B cell (primary cell): ENCODE measurements at regions not wholly inside any gene's neighbourhood (a gene's known extent, or its start where the extent isn't known, plus 50 kb on each side); places are given as distances from the start of the nearest gene placed in this dataset.

Experiments
- ATAC-seq: fragments of 200-7000 bp; cut with Tn5 transposase; one replicate; pipeline ENCODE4 v1.10.0; 2021; ENCODE audit warnings: low read depth, mild to moderate bottlenecking, moderate number of reproducible peaks, moderate library complexity
- CTCF ChIA-PET: fragments of 350-600 bp; sonication (Branson Sonifier 250); formaldehyde crosslinking; loops from one replicate; lab custom pipeline; 2021; ENCODE audit warnings: antibody characterized with exemption, inconsistent platforms; lab: Charles Lee
- POLR2A ChIA-PET: fragments of 350-600 bp; sonication (Branson Sonifier 250); formaldehyde crosslinking; loops from one replicate; lab custom pipeline; 2021; ENCODE audit warnings: antibody characterized with exemption; lab: Charles Lee
- DNase-seq: peaks from one replicate; pipeline ENCODE4 v3.0.0; 2013
- H2AFZ ChIP-seq: 2 replicates; pipeline ENCODE4 v1.6.1; 2012; ENCODE audit warnings: mild to moderate bottlenecking, low read depth, low read length; ENCODE audit not compliant: insufficient read depth, poor library complexity, severe bottlenecking
- H3K27ac ChIP-seq, 2 donors: 1 replicate in 1 of 2; 2 replicates in 1 of 2; pipeline ENCODE4 v1.5.1; 2012 to 2013; ENCODE audit warnings: low read length in 2 of 2, mild to moderate bottlenecking in 2 of 2, moderate library complexity in 1 of 2
- H3K27me3 ChIP-seq, 4 experiments: fragments of 200-600 bp in 1 of 4; sonication (generic) in 1 of 4; replicated peaks in 1 of 4; 1 replicate in 2 of 4; 2 replicates in 2 of 4; pipeline versions ENCODE4 v1.6.1 to v1.7.0; 2013 to 2016; ENCODE audit warnings: low read length in 3 of 4, mild to moderate bottlenecking in 2 of 4, mixed read lengths in 1 of 4, moderate library complexity in 1 of 4; ENCODE audit not compliant: insufficient read depth in 4 of 4, control insufficient read depth in 3 of 4; ENCODE audit errors: control extremely low read depth in 1 of 4
- H3K36me3 ChIP-seq, 2 experiments: replicated peaks in 1 of 2; 1 replicate in 1 of 2; 2 replicates in 1 of 2; pipeline versions ENCODE4 v1.6.1 to v1.7.1; 2013; ENCODE audit warnings: low read length in 1 of 2; ENCODE audit not compliant: insufficient read depth in 2 of 2, control insufficient read depth in 1 of 2; ENCODE audit errors: control extremely low read depth in 1 of 2, extremely low read depth in 1 of 2
- H3K4me1 ChIP-seq, 2 donors: fragments of 200-600 bp in 1 of 2; sonication (generic) in 1 of 2; 1 replicate in 1 of 2; 2 replicates in 1 of 2; pipeline versions ENCODE4 v1.5.1 to v1.6.1; 2013 to 2017; ENCODE audit warnings: low read length in 2 of 2; ENCODE audit not compliant: control insufficient read depth in 2 of 2, insufficient read depth in 2 of 2
- H3K4me2 ChIP-seq: replicated peaks from 2 replicates; pipeline ENCODE3; 2012; ENCODE audit warnings: mild to moderate bottlenecking, low read depth, low read length; ENCODE audit not compliant: poor library complexity, severe bottlenecking
- H3K4me3 ChIP-seq, 5 experiments: fragments of 200-600 bp in 1 of 5; sonication (generic) in 1 of 5; 1 replicate in 3 of 5; 2 replicates in 2 of 5; pipeline versions ENCODE4 v1.5.1 to v1.7.0; 2011 to 2016; ENCODE audit warnings: low read length in 4 of 5, mild to moderate bottlenecking in 4 of 5, low read depth in 2 of 5, control low read depth in 1 of 5, moderate library complexity in 1 of 5; ENCODE audit not compliant: insufficient read depth in 1 of 5; ENCODE audit errors: control extremely low read depth in 1 of 5, extremely low read depth in 1 of 5
- H3K79me2 ChIP-seq: fragments of 200-600 bp; sonication (generic); one replicate; pipeline ENCODE4 v1.6.0; 2016; ENCODE audit warnings: low read length; ENCODE audit not compliant: control insufficient read depth, insufficient read depth
- H3K9ac ChIP-seq: fragments of 200-600 bp; sonication (generic); 2 replicates; pipeline ENCODE4 v1.6.1; 2017; ENCODE audit warnings: mild to moderate bottlenecking, low read length, moderate library complexity
- H3K9me3 ChIP-seq, 3 donors: one replicate each; pipeline versions ENCODE4 v1.6.1 to v1.7.1; 2013; ENCODE audit warnings: low read length in 2 of 3; ENCODE audit not compliant: control insufficient read depth in 2 of 3, insufficient read depth in 1 of 3; ENCODE audit errors: control extremely low read depth in 1 of 3
- H4K20me1 ChIP-seq: 2 replicates; pipeline ENCODE4 v1.6.0; 2012; ENCODE audit warnings: mild to moderate bottlenecking, low read length; ENCODE audit not compliant: insufficient read depth, control insufficient read depth, poor library complexity, severe bottlenecking
- H3K27ac Mint-ChIP-seq: one replicate; pipeline ENCODE4 v1.8.0; 2021; ENCODE audit warnings: mixed read lengths
- H3K27me3 Mint-ChIP-seq: one replicate; pipeline ENCODE4 v1.8.0; 2021; ENCODE audit warnings: mixed read lengths
- H3K4me1 Mint-ChIP-seq: one replicate; pipeline ENCODE4 v1.8.0; 2021; ENCODE audit warnings: mixed read lengths
- H3K4me3 Mint-ChIP-seq: one replicate; pipeline ENCODE4 v1.8.0; 2021; ENCODE audit warnings: mixed read lengths
- H3K9me3 Mint-ChIP-seq: one replicate; pipeline ENCODE4 v1.8.0; 2022; ENCODE audit warnings: mixed read lengths; ENCODE audit not compliant: insufficient read depth
- EZH2 ChIP-seq: IDR thresholded peaks from 2 replicates; pipeline ENCODE4 v1.6.1; 2012; ENCODE audit warnings: borderline replicate concordance, low read depth, mild to moderate bottlenecking, moderate library complexity, low read length; ENCODE audit not compliant: insufficient read depth, poor library complexity, severe bottlenecking
- WGBS: methylation state at CpG from one replicate; pipeline ENCODE4 v1.1.5; 2013; ENCODE audit warnings: missing lambda C conversion rate; ENCODE audit not compliant: insufficient coverage; 5-methylcytosine and 5-hydroxymethylcytosine counted together
- intact Hi-C: fragments of 100-400 bp; cut with micrococcal nuclease; formaldehyde crosslinking; loops from one replicate; pipeline ENCODE4 v1.10.0; 2022
- TF ChIP-seq, protein P1 (sequence below): fragments of 200-600 bp; IDR thresholded peaks from one replicate; pipeline ENCODE4 v1.8.0; 2022; ENCODE audit warnings: antibody characterized with exemption, mild to moderate bottlenecking

DNA sequence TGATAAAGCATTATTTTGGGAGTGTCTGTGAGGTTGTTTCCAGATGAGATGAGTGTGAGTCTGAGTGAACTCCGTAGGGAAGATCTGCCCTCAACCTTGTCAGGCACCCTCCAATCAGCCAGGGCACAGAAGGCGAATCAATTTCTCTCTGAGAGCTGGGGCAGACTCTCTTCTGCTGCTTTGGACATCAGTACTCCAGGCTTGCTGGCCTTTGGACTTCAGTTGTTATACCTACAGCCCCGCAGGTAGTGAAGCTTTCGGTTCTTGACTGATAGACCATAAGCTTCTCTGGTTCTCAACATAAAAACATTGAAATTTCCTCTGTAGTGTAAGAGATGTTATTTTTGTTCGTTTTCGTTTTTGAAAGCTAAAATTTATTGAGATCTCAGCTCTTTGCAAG, 71.4 kb downstream of the MAFB start:
- Histone ChIP-seq H2AFZ (no peak overlapping the region), H3K4me2 (no peak overlapping the region), H3K9ac (no peak overlapping the region), H3K4me1 (no peaks in the 10 kb centered on the region), H3K79me2 (no peaks in the 10 kb centered on the region), H3K27ac (no peak overlapping the region), H3K27me3 (no peaks in the 10 kb centered on the region), H3K4me3 (no peak overlapping the region), H3K36me3 (no peaks in the 10 kb centered on the region), H4K20me1 (no peaks in the 10 kb centered on the region), H3K9me3 (no peaks in the 10 kb centered on the region)
- no peak for ATAC-seq
- intact Hi-C loops = no loop called here
- no peak overlapping the region for H3K4me3 Mint-ChIP-seq
- H3K27me3 Mint-ChIP-seq = peaks cover 12% of the 10 kb centered on the region
- no peaks in the 10 kb centered on the region for H3K9me3 Mint-ChIP-seq
- ChIA-PET CTCF (no interaction called here), POLR2A (no interaction called here)
- no peaks in the 10 kb centered on the region for H3K4me1 Mint-ChIP-seq
- TF ChIP-seq, protein P1, sequence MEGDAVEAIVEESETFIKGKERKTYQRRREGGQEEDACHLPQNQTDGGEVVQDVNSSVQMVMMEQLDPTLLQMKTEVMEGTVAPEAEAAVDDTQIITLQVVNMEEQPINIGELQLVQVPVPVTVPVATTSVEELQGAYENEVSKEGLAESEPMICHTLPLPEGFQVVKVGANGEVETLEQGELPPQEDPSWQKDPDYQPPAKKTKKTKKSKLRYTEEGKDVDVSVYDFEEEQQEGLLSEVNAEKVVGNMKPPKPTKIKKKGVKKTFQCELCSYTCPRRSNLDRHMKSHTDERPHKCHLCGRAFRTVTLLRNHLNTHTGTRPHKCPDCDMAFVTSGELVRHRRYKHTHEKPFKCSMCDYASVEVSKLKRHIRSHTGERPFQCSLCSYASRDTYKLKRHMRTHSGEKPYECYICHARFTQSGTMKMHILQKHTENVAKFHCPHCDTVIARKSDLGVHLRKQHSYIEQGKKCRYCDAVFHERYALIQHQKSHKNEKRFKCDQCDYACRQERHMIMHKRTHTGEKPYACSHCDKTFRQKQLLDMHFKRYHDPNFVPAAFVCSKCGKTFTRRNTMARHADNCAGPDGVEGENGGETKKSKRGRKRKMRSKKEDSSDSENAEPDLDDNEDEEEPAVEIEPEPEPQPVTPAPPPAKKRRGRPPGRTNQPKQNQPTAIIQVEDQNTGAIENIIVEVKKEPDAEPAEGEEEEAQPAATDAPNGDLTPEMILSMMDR = no peak
- no peak for TF ChIP-seq EZH2
- H3K27ac Mint-ChIP-seq = no peak overlapping the region
- 80% methylated on average over 1 of the region's 6 CpGs for WGBS
- no peak for DNase-seq

DNA sequence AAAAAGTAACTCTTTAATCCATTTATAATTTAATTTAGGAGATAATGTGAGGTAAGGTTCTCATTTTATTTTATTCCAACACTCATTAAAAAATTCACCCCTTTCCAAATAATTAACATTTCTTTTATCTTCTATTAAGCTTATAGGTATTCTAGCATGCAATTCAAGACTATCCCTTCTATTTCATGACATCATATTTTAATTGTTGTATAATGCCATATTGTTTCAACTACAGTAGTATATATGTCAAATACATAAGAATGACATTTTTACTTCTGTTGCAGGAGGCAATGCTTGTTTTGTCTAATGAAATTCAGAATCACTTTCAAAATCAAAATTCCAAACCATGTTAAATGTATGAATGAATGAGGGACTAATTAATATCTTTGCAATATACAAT, 76.2 kb downstream of the MAFB start:
- Histone ChIP-seq H3K36me3 (no peaks in the 10 kb centered on the region), H4K20me1 (no peaks in the 10 kb centered on the region), H3K27me3 (no peaks in the 10 kb centered on the region), H3K9me3 (no peaks in the 10 kb centered on the region), H3K4me1 (no peaks in the 10 kb centered on the region), H3K4me3 (no peak overlapping the region), H2AFZ (no peak overlapping the region), H3K4me2 (no peak overlapping the region), H3K79me2 (no peaks in the 10 kb centered on the region), H3K9ac (no peak overlapping the region), H3K27ac (no peak overlapping the region)
- no peak for TF ChIP-seq EZH2
- TF ChIP-seq, protein P1 = no peak
- peaks cover 2% of the 10 kb centered on the region for H3K9me3 Mint-ChIP-seq
- H3K27me3 Mint-ChIP-seq = peaks cover 17% of the 10 kb centered on the region
- POLR2A ChIA-PET = no interaction called here
- no peaks in the 10 kb centered on the region for H3K4me1 Mint-ChIP-seq
- H3K4me3 Mint-ChIP-seq = no peak overlapping the region
- ATAC-seq (no peak), DNase-seq (no peak)
- CTCF ChIA-PET = no interaction called here
- H3K27ac Mint-ChIP-seq = no peak overlapping the region
- intact Hi-C loops = no loop called here
